ENCODE measurements at regions not wholly inside any gene's neighbourhood (a gene's known extent, or its start where the extent isn't known, plus 50 kb on each side); places are given as distances from the start of the nearest gene placed in this dataset.

DNA sequence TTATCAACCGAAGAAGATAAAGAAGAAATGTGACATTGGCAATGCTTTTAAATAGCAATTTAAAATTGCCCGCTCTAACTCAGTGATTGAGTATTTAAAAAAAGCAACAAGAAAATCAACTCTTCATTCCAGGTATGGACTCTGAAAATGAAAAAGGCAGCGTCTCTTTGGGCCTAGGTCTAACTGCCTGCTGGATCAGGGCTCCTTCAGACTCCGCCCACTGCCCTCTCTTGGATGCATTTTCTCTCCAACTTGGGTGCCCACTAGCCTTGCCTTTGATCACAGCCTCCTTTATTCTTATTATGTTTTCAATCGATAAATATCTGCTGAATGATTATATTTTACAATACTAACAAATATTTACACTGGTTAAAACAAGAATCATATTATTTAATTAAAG is 268.9 kb downstream of the MRPL39 start:
- TF ChIP-seq, protein P1, sequence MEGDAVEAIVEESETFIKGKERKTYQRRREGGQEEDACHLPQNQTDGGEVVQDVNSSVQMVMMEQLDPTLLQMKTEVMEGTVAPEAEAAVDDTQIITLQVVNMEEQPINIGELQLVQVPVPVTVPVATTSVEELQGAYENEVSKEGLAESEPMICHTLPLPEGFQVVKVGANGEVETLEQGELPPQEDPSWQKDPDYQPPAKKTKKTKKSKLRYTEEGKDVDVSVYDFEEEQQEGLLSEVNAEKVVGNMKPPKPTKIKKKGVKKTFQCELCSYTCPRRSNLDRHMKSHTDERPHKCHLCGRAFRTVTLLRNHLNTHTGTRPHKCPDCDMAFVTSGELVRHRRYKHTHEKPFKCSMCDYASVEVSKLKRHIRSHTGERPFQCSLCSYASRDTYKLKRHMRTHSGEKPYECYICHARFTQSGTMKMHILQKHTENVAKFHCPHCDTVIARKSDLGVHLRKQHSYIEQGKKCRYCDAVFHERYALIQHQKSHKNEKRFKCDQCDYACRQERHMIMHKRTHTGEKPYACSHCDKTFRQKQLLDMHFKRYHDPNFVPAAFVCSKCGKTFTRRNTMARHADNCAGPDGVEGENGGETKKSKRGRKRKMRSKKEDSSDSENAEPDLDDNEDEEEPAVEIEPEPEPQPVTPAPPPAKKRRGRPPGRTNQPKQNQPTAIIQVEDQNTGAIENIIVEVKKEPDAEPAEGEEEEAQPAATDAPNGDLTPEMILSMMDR (conservative IDR thresholded peaks at IDR 0.05; ENCODE audit: low read length): no peak
- TF ChIP-seq EZH2phosphoT487 (IDR thresholded peaks at IDR 0.05; ENCODE audit: borderline replicate concordance): no peak

Measured in Loucy (cell line).